HUES6 (cell line): ENCODE measurements at regions not wholly inside any gene's neighbourhood (a gene's known extent, or its start where the extent isn't known, plus 50 kb on each side); places are given as distances from the start of the nearest gene placed in this dataset.

Source experiments
- H3K27ac ChIP-seq: 2 replicates; pipeline ENCODE4 v1.7.0; 2013; ENCODE audit warnings: low read depth, mild to moderate bottlenecking, low read length, inconsistent platforms
- H3K27me3 ChIP-seq: 2 replicates; pipeline ENCODE4 v1.6.1; 2013; ENCODE audit warnings: low read length; ENCODE audit not compliant: control insufficient read depth, insufficient read depth
- H3K36me3 ChIP-seq: 2 replicates; pipeline ENCODE4 v1.6.1; 2013; ENCODE audit warnings: low read length; ENCODE audit not compliant: control insufficient read depth, insufficient read depth
- H3K4me1 ChIP-seq: 2 replicates; pipeline ENCODE4 v1.6.1; 2013; ENCODE audit warnings: low read length; ENCODE audit not compliant: control insufficient read depth, insufficient read depth
- H3K4me3 ChIP-seq: 2 replicates; pipeline ENCODE4 v1.5.1; 2013; ENCODE audit warnings: low read depth, low read length
- H3K9ac ChIP-seq: one replicate; pipeline ENCODE4 v1.6.1; 2013; ENCODE audit warnings: mild to moderate bottlenecking, low read length
- H3K9me3 ChIP-seq: 2 replicates; pipeline ENCODE4 v1.6.1; 2013; ENCODE audit warnings: low read depth, low read length; ENCODE audit not compliant: control insufficient read depth, insufficient read depth

DNA sequence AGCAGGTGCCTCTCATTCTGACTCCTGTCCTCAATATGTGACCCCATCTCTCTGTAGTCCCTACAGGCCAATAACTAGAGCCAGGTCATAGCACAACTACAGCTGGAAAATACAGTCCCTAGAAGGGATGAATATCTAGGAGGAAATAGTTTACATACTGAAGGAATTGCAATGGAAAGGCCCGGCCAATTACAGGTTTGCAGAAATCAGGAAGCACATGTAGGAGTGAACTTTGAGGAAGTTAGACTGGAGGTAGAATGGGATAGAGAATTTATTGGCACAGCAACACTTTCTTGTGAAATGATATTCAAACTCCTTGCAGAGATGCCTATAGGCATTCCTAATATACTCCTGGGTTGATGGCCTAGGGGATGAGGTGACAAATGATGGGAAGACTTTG, 257.3 kb downstream of the GRIN2B start:
- H3K36me3 ChIP-seq = no peaks in the 10 kb centered on the region
- no peak overlapping the region for H3K27ac ChIP-seq
- no peak overlapping the region for H3K4me3 ChIP-seq
- no peaks in the 10 kb centered on the region for H3K9me3 ChIP-seq
- no peak overlapping the region for H3K9ac ChIP-seq
- H3K4me1 ChIP-seq = peaks cover 15% of the 10 kb centered on the region
- peaks cover 35% of the 10 kb centered on the region; the same call in 1 of the 2 replicates for H3K27me3 ChIP-seq

DNA sequence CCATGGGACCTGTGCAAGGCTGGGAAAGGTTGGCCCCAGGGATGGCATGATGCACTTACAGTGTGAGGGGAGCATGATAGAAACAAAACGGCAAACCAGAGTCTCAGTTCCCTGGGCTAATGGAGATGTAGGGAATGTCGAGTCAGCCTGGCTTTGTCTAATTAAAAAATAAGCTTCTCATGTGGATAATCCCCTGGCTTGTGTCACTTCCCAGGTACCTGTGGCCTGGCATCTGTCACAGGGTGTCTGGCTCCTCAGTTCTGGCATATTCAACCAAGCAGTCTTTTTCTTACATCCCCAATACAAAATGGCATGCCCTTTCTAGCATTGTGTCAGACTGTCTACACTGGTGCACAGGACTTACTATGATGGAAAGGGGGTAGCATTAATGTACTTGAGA, 261.4 kb downstream of the GRIN2B start:
- H3K36me3 ChIP-seq = no peaks in the 10 kb centered on the region
- no peak overlapping the region for H3K27ac ChIP-seq
- no peak overlapping the region for H3K9ac ChIP-seq
- H3K4me3 ChIP-seq = no peak overlapping the region
- no peaks in the 10 kb centered on the region for H3K9me3 ChIP-seq
- no peaks in the 10 kb centered on the region for H3K4me1 ChIP-seq
- H3K27me3 ChIP-seq = 0 out of 2 replicates have a peak, but pooled peaks cover 9% of the 10 kb centered on the region

DNA sequence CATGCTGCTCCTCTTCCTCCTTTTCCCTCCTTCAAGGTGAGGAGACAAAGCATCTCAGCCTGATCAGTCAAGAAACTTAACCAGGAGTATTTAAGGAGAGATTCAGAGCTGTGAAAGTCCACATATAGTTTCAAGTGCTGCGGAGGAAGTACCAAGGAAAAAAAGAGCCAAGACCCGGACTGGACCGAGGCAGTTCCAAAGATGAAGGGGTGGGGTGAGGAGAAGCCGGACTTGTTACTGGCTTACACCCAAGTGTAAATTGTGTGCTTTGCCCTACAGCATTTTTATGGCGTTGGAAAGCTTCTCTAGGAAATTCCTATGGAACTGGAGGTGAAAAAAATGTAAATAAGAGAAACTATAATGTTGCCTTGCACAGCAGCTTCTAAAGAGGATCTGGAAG, 263.1 kb downstream of the GRIN2B start:
- no peak overlapping the region for H3K4me3 ChIP-seq

DNA sequence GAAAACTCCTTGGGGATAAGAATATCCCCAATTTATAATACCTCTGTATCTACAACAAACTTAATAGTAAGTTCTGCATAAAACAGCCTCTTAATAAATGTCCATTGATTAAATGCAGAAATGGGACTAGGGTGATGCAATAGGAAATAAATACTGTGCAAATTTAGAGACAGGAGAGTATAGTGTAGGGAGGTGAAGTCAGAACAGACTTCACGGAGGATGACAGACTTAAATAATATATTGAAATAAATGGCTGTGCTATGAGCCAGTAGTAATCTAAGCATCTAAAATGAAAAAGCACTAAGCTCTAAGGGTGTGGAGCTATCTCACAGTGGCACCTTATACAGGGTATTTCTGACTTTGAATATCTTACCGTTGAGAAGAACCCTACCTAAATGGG, 265.3 kb downstream of the GRIN2B start:
- no peaks in the 10 kb centered on the region for H3K9me3 ChIP-seq
- no peaks in the 10 kb centered on the region for H3K27me3 ChIP-seq
- no peak overlapping the region for H3K27ac ChIP-seq
- H3K36me3 ChIP-seq = no peaks in the 10 kb centered on the region
- H3K4me3 ChIP-seq = no peak overlapping the region
- no peak overlapping the region for H3K9ac ChIP-seq
- no peaks in the 10 kb centered on the region for H3K4me1 ChIP-seq

More for the DNA sequence above, 263.1 kb downstream of the GRIN2B start:
- Histone ChIP-seq H3K27ac (no peak overlapping the region), H3K4me1 (no peaks in the 10 kb centered on the region), H3K9ac (no peak overlapping the region), H3K9me3 (no peaks in the 10 kb centered on the region), H3K36me3 (no peaks in the 10 kb centered on the region), H3K27me3 (no peaks in the 10 kb centered on the region)

DNA sequence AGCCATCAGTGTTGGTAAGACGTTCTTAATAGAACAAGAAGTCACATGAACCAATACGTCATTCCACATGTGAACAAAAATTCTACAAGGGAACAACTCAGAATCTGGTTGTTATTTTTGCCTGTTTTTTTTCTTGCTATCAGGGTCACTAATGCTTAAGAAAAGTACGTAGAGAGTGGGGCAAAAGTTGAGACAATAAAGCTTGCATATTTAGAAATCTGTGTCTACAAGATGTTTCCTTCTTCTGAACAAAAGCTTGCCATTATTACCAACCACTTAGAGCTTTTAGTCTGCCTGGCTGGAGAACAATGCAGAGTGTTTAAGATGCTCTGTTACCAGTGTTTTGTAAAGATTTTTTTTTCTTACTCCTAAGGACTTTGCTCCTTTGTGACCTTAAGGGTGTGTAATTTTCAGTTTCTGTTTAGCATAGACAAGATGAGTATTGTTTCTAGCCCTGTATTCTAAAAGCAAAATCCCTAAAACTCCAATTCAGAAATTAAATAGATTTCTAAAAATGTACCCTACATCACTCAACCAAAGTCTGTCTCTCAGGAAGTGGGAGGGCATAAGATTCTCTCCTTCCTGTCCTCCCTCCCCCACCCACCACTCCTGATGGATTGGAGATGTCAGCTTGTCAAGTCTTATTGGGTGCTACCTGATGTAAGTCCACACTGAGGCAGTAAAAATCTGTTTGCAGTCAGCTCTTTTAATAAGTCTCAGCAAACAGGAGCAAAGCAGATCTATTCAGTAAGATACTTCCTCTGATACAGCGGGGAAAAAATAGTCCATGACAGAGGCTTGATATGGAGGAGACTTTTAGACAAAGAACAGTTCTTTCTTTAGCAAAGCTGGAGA, 267.6 kb downstream of the GRIN2B start:
- Histone ChIP-seq H3K9ac (no peak overlapping the region), H3K4me3 (no peak overlapping the region), H3K36me3 (no peaks in the 10 kb centered on the region), H3K27me3 (no peaks in the 10 kb centered on the region), H3K4me1 (no peaks in the 10 kb centered on the region), H3K27ac (no peak overlapping the region), H3K9me3 (no peaks in the 10 kb centered on the region)

DNA sequence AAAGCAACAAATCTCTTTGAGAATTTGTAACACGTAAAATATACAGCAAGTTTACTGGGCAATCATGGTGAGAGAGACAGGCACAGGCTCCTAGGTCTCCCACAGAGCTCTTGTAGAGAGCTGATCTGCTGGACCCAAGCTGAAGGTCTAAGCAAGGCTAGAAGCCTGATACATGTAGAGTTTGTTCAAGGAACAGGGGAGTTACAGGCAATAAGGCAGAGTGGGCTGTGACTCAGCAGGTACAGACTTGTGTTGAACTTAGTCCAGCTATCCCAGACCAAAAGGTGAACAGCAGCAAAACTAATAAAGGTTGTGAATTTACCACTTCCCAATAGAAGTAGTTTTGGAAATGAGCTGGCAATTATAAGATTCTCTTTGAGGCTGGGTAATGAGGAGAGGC, 273.6 kb downstream of the GRIN2B start:
- no peaks in the 10 kb centered on the region for H3K4me1 ChIP-seq
- H3K4me3 ChIP-seq = no peak overlapping the region
- H3K27ac ChIP-seq = no peak overlapping the region

DNA sequence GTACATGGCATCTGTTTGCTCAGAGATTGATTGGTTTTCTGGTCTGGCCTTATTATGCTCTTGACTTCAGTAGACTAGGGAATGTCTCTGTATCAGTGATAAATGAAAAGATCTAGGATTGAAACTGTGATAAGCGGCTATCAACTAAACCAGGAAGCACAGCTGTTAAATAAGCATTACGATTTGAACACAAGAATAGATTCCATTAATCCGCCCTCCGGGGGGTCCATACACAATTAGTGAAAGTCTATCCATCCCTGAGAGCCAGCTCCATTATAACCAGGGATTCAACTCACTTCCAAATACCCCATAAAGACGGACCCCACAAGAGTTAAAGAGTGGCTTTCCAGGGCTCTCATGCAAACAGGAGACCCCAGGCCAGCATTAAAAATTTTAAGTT, 279.0 kb downstream of the GRIN2B start:
- H3K27ac ChIP-seq = no peak overlapping the region
- H3K4me1 ChIP-seq = peaks cover 3% of the 10 kb centered on the region; the same call in 1 of the 2 replicates
- H3K36me3 ChIP-seq = no peaks in the 10 kb centered on the region
- H3K27me3 ChIP-seq = no peaks in the 10 kb centered on the region
- H3K9me3 ChIP-seq = no peaks in the 10 kb centered on the region
- no peak overlapping the region for H3K9ac ChIP-seq
- no peak overlapping the region for H3K4me3 ChIP-seq

More for the DNA sequence above, 273.6 kb downstream of the GRIN2B start:
- no peaks in the 10 kb centered on the region for H3K27me3 ChIP-seq
- no peaks in the 10 kb centered on the region for H3K36me3 ChIP-seq
- H3K9ac ChIP-seq = no peak overlapping the region
- no peaks in the 10 kb centered on the region for H3K9me3 ChIP-seq

DNA sequence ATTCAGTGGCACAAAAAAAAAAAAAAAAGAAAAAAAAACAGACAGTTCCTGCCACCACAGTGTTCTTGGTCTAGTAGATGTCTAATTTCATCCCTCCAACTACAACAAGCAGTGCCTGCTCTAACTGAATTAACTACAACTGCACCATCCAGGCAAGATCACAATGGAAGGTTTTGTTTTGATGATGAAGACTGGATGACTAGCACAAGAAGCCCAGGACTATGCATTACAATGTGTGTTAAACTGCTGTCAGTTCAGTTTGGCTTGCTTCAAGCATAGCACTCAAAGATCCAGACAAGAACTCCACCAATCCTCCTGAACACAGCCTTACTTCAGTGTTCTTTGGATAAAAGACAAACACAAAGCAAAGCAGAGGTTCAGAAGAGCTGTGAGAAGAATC, 279.9 kb downstream of the GRIN2B start:
- no peaks in the 10 kb centered on the region for H3K9me3 ChIP-seq
- H3K4me3 ChIP-seq = no peak overlapping the region
- peaks cover 3% of the 10 kb centered on the region; the same call in 1 of the 2 replicates for H3K4me1 ChIP-seq
- no peaks in the 10 kb centered on the region for H3K36me3 ChIP-seq
- no peak overlapping the region for H3K9ac ChIP-seq
- H3K27ac ChIP-seq = no peak overlapping the region
- no peaks in the 10 kb centered on the region for H3K27me3 ChIP-seq

DNA sequence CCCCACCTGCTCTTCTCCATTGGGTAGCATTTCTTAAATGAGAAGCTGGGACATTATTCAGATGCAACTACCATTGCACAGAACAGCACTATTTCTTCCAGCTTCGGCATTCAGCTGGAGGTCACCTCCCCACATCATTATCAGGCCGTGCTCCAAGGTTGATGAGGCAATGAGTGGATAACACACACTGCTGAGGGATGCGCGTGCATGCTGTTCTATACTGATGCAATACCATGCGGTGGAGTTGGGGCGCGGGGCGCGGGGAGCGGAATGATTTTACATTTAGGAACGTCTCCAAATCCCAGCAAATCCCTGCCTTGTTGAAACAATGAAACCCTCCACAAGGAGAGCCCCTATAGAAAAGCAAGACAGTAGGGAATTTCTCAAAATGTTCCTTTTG, 283.4 kb downstream of the GRIN2B start:
- Histone ChIP-seq H3K4me3 (no peak overlapping the region), H3K4me1 (peaks cover 3% of the 10 kb centered on the region; the same call in 1 of the 2 replicates), H3K9me3 (no peaks in the 10 kb centered on the region), H3K27me3 (no peaks in the 10 kb centered on the region), H3K9ac (no peak overlapping the region), H3K27ac (no peak overlapping the region), H3K36me3 (no peaks in the 10 kb centered on the region)

DNA sequence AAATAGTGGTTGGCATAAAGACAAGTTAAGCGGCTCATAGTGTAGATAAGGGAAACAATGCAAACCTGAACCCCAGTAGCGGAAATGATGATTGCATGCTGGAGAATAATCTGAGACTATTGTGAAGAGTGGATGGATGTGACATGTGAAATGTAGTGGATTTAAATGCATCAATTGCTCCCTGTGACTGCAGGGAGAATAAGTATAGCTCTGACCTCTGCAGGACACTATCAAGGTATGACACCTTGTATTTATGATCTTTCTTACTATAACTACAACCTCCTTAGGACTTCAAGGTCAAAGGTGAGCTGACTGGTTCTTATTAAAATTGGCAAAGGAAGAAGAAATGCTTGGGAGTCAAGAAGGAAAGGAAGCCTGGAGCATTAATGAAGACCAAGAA, 285.6 kb downstream of the GRIN2B start:
- no peaks in the 10 kb centered on the region for H3K36me3 ChIP-seq
- H3K27ac ChIP-seq = no peak overlapping the region
- no peaks in the 10 kb centered on the region for H3K27me3 ChIP-seq
- H3K4me1 ChIP-seq = no peaks in the 10 kb centered on the region
- no peak overlapping the region for H3K4me3 ChIP-seq
- no peaks in the 10 kb centered on the region for H3K9me3 ChIP-seq
- H3K9ac ChIP-seq = no peak overlapping the region

DNA sequence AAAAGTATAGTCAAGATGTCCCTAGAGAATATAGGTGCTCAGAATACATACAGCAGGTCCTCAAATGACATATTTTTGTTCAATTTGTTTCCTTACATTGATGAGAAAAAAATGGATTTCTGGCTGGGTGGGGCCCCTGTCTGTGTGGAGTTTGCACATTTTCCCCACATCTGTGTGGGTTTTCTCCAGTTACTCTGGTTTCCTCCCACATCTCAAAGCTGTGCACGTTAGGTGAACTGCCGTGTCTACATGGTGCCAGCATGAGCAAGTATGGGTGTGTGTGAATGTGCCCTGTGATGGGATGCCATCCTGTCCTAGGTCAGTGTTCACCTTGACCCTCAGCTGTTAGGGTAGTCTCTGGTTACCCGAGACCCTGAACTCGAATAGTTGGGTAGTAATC, 289.1 kb downstream of the GRIN2B start:
- Histone ChIP-seq H3K4me3 (no peak overlapping the region), H3K27me3 (no peaks in the 10 kb centered on the region), H3K36me3 (no peaks in the 10 kb centered on the region), H3K27ac (no peak overlapping the region), H3K4me1 (no peaks in the 10 kb centered on the region), H3K9me3 (no peaks in the 10 kb centered on the region), H3K9ac (no peak overlapping the region)
